Transverse colon (tissue), 4 donors: ENCODE measurements at regions not wholly inside any gene's neighbourhood (a gene's known extent, or its start where the extent isn't known, plus 50 kb on each side); places are given as distances from the start of the nearest gene placed in this dataset.

ENCODE experiments used
- DNase-seq: peaks from one replicate; pipeline ENCODE4 v3.0.0-alpha.2; 2019
- H3K27ac ChIP-seq, 4 donors: fragments of 200-600 bp; sonication (generic); 2 replicates each; pipeline ENCODE4 v1.5.1; 2016 to 2018; ENCODE audit warnings: inconsistent platforms in 4 of 4
- H3K27me3 ChIP-seq: fragments of 200-600 bp; sonication (generic); 2 replicates; pipeline ENCODE4 v1.5.1; 2017; ENCODE audit warnings: inconsistent platforms
- H3K36me3 ChIP-seq, 4 donors: fragments of 200-600 bp; sonication (generic); 2 replicates each; pipeline ENCODE4 v1.5.1; 2017 to 2019; ENCODE audit warnings: inconsistent platforms in 4 of 4
- H3K4me1 ChIP-seq, 4 donors: fragments of 200-600 bp; sonication (generic); 2 replicates each; pipeline ENCODE4 v1.5.1; 2017 to 2020; ENCODE audit warnings: inconsistent platforms in 4 of 4
- H3K4me3 ChIP-seq, 4 donors: fragments of 200-600 bp; sonication (generic); 1 replicate in 1 of 4; 2 replicates in 3 of 4; pipeline versions ENCODE4 v1.5.1 to v1.6.1; 2017 to 2019; ENCODE audit warnings: inconsistent platforms in 4 of 4
- H3K9me3 ChIP-seq, 2 donors: fragments of 200-600 bp; sonication (generic); 2 replicates each; pipeline ENCODE4 v1.5.1; 2017 to 2019; ENCODE audit warnings: inconsistent platforms in 2 of 2
- CTCF ChIP-seq, 5 experiments: fragments of 200-600 bp in 3 of 5; fragments of 450-650 bp in 2 of 5; sonication (generic) in 3 of 5; IDR thresholded peaks; 1 replicate in 2 of 5; 2 replicates in 3 of 5; pipeline ENCODE4 v1.5.1; 2016 to 2017; ENCODE audit warnings: antibody characterized with exemption in 5 of 5, inconsistent platforms in 3 of 5, mild to moderate bottlenecking in 2 of 5, moderate library complexity in 1 of 5
- EP300 ChIP-seq: sonication (generic); formaldehyde crosslinking; IDR thresholded peaks from one replicate; pipeline ENCODE4 v1.6.1; 2017; ENCODE audit warnings: antibody characterized with exemption, low read depth
- POLR2A ChIP-seq: fragments of 450-650 bp; IDR thresholded peaks from one replicate; pipeline ENCODE4 v1.6.1; 2016; ENCODE audit warnings: antibody characterized with exemption, mild to moderate bottlenecking, moderate library complexity
- POLR2AphosphoS5 ChIP-seq, 3 donors: sonication (generic); formaldehyde crosslinking; IDR thresholded peaks; one replicate each; pipeline ENCODE4 v1.6.1; 2016; ENCODE audit warnings: antibody characterized with exemption in 3 of 3
- WGBS, 2 donors: methylation state at CpG; one replicate each; pipeline ENCODE4 v1.1.5; 2018; ENCODE audit warnings: low coverage in 1 of 2; 5-methylcytosine and 5-hydroxymethylcytosine counted together
- in situ Hi-C, 4 donors: fragments of 200-750 bp; cut with MboI; loops; one replicate each; pipeline versions ENCODE4 v1.15.0 to v1.15.1; 2017; ENCODE audit warnings: low sequenced_read_pairs in 3 of 4, low pct_ligation_motif_present in 1 of 4, low pct_unique_long_range_greater_than_20kb in 1 of 4
- intact Hi-C: fragments of 100-400 bp; cut with DNase I; formaldehyde crosslinking; loops from one replicate; pipeline ENCODE4 v1.15.1; 2023; ENCODE audit warnings: low total_unique reads

- Histone ChIP-seq H3K9me3 (no peaks in the 10 kb centered on the region), H3K4me3 (no peak overlapping the region), H3K27me3 (no peaks in the 10 kb centered on the region), H3K4me1 (no peaks in the 10 kb centered on the region), H3K27ac (no peak overlapping the region), H3K36me3 (no peaks in the 10 kb centered on the region)
- no peak for TF ChIP-seq POLR2AphosphoS5 (IDR thresholded peaks at IDR 0.05)
- TF ChIP-seq CTCF (IDR thresholded peaks at IDR 0.05), result no peak
- no peak for DNase-seq
- WGBS, 2 donors, result 85 to 97% methylated on average over 3 to 4 of the region's 4 CpGs
- intact Hi-C loops, result no loop called here
- in situ Hi-C loops, result no loop called here
Observed at GRCh38 chr2:177093371-177093770, 119.2 kb upstream of the HNRNPA3 start.

- Histone ChIP-seq H3K27ac (no peak overlapping the region), H3K4me3 (no peak overlapping the region), H3K9me3 (peaks cover 0 to 6% of the 10 kb centered on the region in 2 donors), H3K4me1 (no peaks in the 10 kb centered on the region), H3K36me3 (no peaks in the 10 kb centered on the region), H3K27me3 (no peaks in the 10 kb centered on the region)
- DNase-seq, result no peak
- WGBS, 2 donors, result 58 to 67% methylated on average over 2 to 3 of the region's 3 CpGs
- in situ Hi-C loops (no loop called here), intact Hi-C loops (no loop called here)
- no peak for TF ChIP-seq POLR2AphosphoS5 (IDR thresholded peaks at IDR 0.05)
- TF ChIP-seq POLR2A, result no peak
- TF ChIP-seq CTCF (IDR thresholded peaks at IDR 0.05), result no peak
- TF ChIP-seq EP300, result no peak
Observed at GRCh38 chr2:177098001-177098613, 114.5 kb upstream of the HNRNPA3 start.

- in situ Hi-C loops (no loop called here), intact Hi-C loops (no loop called here)
Observed at GRCh38 chr2:177101930-177102329, 110.7 kb upstream of the HNRNPA3 start.

GRCh38 chr2:177106212-177106611, 106.4 kb upstream of the HNRNPA3 start:
- intact Hi-C loops (no loop called here), in situ Hi-C loops (no loop called here)
- TF ChIP-seq POLR2AphosphoS5 (IDR thresholded peaks at IDR 0.05) (no peak), CTCF (IDR thresholded peaks at IDR 0.05) (no peak), POLR2A (no peak), EP300 (no peak)
- Histone ChIP-seq H3K36me3 (no peaks in the 10 kb centered on the region), H3K4me3 (no peak overlapping the region), H3K4me1 (no peaks in the 10 kb centered on the region), H3K9me3 (peaks cover 0 to 6% of the 10 kb centered on the region in 2 donors), H3K27ac (no peak overlapping the region), H3K27me3 (no peaks in the 10 kb centered on the region)
- WGBS, 2 donors, result 85 to 93% methylated on average over 2 of the region's 2 CpGs
- DNase-seq, result no peak

More at GRCh38 chr2:177101930-177102329, 110.7 kb upstream of the HNRNPA3 start:
- no peak for DNase-seq
- Histone ChIP-seq H3K4me3 (no peak overlapping the region), H3K4me1 (no peaks in the 10 kb centered on the region), H3K36me3 (no peaks in the 10 kb centered on the region), H3K27me3 (no peaks in the 10 kb centered on the region), H3K27ac (no peak overlapping the region), H3K9me3 (peaks cover 0 to 6% of the 10 kb centered on the region in 2 donors)
- TF ChIP-seq POLR2AphosphoS5 (IDR thresholded peaks at IDR 0.05), result no peak
- no peak for TF ChIP-seq POLR2A
- TF ChIP-seq EP300, result no peak
- TF ChIP-seq CTCF (IDR thresholded peaks at IDR 0.05), result no peak
